ENCODE measurements at regions not wholly inside any gene's neighbourhood (a gene's known extent, or its start where the extent isn't known, plus 50 kb on each side); places are given as distances from the start of the nearest gene placed in this dataset.

DNA sequence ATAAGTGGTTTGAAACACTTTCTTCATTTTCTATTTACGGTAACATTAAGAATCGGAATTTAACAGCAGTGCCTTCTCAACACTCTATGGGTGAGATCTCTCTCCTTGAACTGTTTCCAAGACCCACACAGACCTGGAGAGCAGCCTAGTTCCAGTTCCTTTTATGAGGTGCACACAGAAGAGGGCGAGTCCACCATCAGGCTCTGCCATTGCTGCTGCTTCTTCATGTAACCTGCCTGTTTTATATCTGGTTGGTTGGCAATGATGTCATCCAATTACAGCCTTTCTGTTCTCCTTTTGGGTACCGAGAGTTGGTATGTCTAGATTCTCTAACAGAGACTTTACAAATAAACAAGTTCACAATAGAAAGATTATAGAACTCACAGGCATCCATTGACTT lies 225.7 kb downstream of the UTP18 start:
- DNase-seq: peak in 4 of 56 donors; percentile 4 to 31 (median 8)

DNA sequence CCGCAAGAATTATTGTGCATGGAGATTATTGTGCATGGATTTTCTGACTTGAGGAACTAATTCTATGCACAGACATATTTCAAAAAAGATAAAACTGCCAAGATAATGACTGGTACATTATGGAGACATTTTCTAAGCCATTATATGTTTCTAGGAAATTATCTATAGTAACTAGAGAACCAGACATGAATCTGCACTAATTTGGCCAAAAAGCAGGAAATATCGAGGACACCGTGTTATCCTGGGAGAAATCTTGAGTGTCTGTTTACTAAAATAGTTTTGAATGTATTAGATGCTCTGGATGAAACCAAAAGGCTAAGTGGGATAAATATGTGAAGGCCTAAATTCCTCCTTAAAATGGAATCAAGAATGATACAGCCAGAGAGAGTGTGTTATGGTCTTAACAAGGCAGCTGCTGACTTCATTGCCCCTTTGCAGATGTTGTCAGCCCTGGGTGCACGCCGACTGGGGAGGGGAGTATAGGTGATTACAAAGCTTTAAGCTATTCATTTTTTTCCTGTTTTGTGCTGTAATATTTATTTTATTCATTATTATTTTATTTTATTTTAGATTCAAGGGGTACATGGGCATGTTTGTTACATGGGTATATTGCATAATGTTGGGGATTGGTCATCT lies 226.7 kb downstream of the UTP18 start:
- DNase-seq: no peak

DNA sequence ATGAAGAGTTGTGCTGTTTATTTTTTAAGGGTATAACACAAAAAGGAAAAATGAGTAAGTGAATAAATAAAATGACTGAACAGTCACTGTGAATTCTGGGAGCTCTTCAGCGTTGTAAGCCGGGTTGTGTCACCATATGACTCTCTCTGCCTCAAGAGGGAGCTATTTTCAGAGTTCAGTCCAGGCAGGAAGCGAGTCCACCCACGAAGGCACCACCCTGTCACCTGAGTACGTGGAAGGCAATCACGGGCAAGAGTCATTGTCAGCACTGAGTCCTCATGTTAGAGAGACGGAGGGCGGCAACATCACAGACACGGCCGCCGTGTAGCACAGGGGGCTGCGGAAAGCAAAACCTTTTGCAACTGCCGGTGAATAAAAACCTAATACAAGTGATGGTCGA lies 227.6 kb downstream of the UTP18 start:
- no peak for DNase-seq

DNA sequence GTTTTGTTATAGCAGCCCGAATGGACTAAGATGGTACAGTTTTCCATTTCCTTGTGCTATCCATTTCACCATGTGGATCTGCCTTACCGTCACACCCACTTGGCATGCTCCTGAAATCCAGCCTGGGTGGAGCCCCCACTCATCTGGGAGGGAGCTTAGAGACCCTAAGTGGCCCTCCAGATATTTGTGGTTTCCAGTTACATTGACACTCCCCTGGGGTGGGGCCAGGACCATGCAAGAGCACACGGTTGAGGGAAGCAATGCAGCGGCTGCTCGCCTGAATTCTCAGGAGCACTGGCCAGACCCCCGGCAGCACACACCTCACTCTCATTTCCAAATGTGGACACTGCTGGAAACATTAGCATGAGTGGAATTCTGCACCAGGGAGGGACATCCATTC lies 231.1 kb downstream of the UTP18 start:
- DNase-seq: no peak

DNA sequence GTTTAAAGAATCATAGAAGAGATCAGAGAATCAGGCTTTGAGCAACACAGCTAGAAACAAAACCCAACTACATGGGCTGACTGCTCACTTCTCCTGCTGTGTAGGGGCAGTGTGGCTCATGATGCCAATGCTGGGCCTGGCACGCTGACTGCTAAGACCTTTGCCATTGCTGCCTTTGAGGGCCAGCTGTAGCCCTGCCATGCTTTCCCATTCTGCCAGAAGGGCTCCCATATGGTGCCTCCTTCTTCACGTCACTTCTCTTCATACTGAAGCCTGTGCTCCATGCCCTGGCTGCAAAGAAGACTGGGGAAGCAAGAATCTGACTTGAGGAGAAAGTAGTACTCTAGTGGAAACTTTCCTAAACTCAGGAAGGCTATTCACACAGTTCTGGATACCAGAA lies 232.9 kb downstream of the UTP18 start:
- no peak for DNase-seq

DNA sequence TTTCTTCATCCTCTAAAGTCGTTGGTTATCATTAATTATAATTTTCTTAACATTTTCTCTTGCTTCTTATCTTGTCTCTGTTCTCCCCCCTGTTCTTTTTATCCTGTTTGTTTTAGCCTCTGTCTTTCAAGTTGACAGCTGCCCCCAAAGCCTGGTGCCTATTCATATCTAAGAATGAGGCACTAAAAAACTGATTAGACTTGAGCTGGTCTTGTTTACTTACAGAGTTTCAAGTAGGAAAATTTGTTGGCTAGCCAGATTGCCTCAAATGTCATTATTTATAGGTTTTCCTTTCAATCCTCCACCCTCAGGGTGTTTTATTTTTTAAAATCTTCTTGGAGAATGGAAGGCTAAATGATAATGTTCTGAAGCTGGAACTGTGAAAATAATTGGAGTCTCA lies 236.0 kb downstream of the UTP18 start:
- DNase-seq: no peak

DNA sequence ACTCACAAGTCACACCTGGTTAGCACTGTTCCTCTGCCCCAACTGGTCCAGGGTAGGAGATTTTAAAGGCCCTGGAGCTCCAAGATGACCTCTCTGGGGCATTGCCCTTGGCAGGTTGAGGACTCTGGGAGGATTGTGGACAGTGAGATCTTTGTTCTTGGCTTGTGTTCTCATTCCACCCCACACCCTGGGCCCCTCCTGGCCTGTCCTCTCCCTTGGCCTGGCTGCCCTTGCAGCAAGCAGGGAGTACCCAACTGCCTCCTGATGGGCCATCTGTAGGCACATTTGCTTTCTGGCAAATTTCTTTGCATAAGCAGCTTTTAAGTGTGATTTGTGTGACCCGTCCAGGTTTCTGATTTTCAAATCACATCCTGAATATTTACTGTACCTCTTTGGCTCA lies 239.6 kb downstream of the UTP18 start:
- DNase-seq: peak in 2 of 56 donors; percentile 2 to 15

DNA sequence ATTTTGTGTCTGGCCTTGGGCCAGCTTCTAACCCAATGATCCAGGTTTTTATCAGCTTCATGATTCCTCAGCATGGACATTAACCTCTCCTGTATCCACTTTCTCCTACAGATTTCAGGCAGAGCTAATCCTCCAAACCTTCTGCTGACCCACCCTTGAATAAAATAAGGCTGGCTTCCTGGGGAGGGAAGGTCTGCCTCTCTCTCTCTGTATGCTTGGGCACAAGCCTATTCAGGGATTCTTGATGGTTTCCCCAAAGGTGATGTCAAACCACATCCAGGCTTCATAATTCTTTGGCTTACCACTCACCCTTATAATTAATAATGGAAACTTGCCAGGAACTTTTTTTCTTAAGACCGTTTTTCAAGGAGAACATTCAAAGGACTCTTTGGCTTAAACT lies 240.1 kb downstream of the UTP18 start:
- no peak for DNase-seq

DNA sequence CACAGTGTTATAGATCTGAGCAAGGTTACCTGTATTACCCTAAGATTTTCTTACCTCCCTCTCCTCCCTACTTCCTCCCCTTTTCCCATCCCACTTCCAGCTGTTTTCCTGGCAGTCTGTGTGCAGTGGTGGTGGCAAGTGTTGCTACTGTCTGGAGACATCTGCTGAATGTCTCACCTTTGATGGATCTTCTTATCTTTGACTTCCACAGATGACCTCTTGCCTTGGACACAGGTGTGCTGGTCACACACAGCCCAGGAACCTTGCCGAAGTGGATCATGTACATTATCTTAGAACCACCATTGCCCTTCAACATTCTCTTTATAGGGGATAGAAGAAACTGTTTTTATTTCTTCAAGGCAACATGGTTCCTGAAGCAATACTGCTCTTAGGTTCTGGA lies 245.1 kb downstream of the UTP18 start:
- no peak for DNase-seq

DNA sequence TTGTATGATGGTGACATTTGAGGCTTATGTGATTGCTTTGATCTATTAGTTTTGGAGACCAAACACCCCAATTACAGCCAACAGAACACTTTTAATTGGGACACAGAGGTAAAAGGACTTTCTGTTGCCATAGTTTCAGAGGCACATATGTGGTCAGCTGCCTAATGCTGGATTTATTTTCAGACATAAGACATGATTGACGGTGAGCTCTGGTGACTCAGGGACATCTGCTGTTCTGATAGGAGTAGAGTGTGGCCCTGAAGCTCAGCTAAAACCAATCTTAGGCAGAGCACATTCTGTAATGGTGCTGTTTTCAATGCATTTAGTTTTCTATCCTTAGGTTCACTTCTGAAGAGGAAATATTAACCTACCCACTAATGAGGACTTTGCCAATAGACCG lies 247.1 kb downstream of the UTP18 start:
- DNase-seq: peak in 5 of 56 donors; percentile 6 to 25 (median 12)

DNA sequence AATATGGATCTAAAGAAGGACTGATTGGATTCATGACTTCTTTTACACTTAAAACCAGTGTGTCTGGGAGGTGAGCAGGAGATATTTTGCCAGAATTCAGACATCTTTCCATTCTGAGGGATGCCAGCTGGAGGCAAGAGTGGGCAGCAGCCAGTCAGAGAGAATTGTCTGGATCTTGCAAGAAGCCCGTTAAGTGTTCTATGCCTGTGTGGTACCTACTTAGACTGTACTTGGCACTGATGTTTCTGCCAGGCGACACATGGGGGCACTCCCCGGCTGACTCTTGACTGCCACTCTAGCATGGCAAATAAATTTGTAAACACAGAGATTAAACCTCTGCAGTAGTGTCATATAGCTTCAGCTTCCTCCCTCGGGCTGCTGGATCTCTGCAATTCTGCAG lies 247.7 kb downstream of the UTP18 start:
- DNase-seq: peak in 26 of 56 donors; percentile 3 to 58 (median 18)

DNA sequence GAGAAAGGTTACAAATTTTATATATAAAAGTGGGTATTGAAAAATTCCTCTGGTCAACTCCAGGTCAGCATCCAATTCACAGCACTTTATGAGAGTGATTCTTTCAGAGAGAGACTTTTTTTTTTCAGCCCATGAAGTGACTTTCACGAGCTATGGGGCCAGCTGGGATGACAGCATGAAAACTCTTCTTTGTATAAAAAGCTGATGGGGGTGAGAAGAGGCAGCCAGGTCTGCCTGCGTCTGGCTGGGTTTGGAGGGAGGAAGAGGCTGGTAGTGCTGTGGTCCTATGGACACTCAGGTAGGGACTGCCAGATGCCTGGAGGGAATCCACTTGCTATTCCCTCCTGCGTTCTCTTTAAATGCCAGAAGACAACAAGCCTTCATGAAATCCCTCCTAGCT lies 250.6 kb downstream of the UTP18 start:
- DNase-seq: peak in 9 of 56 donors; percentile 2 to 33 (median 19)

DNA sequence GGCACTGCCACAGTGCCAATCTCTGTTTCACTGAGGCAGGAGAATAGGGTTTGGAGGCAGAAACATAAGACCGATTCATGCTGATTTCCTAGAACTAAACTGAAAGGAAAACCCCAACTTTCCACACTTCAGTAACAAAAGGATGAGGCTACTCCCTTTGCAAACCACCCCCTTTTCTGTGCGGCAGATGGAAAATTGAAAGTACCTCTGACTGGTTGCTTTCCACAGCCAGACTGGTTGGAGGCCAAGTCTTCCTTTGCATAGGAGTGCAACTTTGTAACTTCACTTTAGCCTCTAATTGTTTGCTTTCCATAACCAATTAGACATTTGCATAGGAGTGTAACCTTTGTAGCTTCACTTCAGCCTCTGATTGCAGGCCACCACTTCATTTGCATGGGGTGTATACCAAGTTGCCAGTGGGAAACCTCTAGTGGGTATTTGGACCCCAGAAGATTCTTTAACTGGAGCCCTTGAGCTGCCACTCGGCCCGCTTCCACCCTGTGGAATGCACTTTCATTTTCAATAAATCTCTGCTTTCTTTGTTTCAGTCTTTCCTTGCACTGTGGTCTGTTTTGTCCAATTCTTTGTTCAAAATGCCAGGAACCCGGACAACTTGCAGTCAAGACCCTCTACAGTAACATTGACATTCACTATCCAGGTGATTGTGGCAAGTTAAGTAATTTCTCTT lies 252.0 kb downstream of the UTP18 start:
- DNase-seq: no peak

DNA sequence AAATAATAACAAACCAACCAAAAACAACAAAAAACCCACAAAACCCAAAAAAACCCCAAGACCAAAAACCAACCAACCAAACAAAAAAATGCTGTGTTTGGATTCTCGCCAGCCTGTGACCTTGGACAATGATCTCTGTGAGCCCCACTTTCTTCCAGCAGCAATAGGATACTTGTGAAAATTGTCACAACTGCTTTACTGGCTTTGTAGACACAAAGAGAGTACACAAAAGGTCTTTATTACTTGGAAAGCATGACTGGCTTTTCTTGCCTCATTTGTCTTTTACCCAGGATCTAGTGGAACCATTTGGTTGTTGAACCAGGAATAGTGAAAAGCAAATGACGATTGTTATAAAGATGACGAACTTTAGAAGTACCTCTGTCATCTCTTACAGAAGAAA lies 256.6 kb downstream of the UTP18 start:
- no peak for DNase-seq

DNA sequence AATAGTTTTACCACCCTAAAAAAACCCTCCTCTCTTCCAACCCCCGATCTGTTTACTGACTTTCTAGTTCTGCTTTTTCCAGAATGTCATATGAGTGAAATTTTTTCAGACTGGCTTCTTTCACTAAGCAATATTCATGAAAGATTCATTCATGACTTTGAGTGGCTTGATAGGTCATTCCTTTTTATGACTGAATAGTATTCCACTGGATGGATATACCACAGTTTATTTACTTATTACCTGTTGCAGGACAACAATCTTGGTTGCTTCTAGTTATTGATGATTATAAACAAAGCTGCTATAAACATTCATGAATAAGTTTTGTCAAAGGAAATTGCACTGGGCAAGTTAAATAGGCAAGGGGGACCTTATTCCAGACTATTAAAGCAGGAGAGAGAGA lies 264.2 kb downstream of the UTP18 start:
- no peak for DNase-seq

DNA sequence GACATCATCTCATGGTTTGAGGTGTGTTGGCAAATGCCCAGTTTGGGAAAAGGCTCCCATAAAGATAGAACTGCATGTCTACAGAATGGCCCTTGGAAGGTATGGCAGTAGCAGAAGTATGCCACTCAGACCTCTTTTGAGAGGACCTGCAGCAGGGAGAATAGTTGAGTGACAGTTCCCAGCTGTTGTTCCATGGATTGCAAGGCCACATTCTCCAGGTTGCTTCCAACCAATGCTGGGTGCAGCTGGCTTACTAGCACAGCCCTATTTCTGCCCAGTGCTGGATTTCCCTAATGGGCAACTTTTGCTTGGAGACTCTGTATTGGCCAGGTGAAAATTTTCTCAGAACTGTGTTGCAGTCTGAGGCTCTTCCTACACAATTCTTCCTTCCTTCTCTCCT lies 266.2 kb downstream of the UTP18 start:
- DNase-seq: no peak

DNA sequence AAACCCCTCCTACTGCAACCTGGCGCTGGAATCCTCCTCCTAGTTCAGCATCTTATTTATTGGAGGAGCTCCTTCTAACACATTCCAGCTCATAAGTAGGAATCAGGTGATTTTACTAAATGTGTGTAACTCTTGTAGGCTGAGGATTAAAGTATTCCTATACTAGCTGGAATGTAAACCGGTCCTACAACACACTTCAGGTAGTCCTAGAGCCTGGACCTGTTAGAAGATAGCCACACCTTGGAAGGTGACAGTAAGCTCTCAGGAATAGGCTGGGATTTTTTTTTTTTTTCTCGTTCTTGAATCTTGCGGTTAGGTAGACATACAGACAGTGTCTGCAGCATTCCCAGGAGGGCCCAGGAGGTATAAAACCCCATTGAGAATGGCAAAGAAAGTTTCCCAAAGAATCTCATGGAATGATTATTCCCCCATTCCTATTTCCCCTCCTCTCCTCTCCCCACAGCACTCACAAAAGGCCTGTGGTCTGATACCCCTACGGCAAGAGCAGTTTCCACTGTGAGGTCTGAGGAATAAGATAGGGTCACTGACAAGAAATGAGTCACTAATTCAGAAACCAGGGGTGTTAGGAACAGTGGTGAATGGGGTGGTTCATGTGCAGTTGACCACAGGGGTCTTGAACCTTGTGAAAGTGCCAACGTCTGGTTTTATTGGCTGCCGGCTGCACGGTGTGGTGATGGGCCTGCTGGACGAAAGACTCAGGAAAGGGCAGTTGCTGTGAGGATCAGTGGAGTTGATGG lies 267.1 kb downstream of the UTP18 start:
- DNase-seq: no peak

DNA sequence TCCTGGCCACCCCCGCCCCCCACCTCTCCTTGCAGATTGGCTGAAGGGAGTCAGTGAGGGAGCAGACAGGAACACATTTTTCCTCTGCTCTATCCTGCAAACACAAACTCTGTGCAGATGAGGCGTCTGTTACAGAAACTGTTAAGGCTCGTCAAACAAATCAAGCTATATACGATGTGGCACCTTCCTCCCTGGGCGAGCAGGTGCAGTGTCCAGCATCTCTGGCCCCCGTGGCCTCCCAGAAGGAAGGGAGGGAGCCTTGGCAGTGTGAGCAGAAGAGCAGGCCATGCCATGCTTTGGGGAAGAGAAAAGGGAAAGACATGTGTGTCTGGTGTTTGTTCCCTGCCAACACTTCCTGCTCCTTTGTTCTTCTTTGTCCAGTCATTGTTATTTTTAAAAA lies 267.8 kb downstream of the UTP18 start:
- no peak for DNase-seq

DNA sequence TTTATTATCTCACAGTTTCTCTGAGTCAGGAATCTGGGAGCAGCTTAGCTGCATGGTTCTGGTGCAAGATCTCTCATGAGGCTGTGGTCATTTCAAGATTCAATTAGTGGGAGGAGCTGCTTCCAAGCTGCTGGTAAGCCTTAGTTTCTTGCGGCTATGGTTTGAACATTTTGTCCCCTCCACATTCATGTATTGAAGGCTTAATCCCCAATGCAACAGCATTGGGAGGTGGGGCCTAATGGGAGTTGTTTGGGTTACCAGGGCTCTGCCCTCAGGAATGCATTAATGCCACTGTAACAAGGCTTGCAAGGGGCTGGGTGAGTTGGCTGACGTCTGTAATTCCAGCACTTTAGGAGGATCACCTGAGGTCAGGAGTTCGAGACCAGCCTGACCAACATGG lies 272.9 kb downstream of the UTP18 start:
- no peak for DNase-seq

DNA sequence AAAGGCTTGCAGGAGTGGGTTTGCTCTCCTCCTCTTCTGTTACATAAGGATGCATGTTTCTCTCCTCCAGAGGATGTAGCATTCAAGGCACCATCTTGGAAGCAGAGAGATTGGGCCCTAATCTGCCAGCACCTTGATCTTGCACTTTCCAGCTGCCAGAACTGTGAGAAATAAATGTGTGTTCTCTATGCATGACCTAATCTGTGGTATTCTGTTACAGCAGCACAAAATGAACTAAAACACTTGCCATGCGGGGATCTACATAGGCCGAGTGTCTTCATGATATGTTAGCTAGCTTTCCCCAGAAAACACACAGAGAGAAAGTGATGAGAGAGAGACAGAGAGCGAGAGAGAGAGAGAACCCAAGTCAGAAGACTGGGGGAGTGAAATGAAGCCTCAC lies 273.5 kb downstream of the UTP18 start:
- DNase-seq: no peak

DNA sequence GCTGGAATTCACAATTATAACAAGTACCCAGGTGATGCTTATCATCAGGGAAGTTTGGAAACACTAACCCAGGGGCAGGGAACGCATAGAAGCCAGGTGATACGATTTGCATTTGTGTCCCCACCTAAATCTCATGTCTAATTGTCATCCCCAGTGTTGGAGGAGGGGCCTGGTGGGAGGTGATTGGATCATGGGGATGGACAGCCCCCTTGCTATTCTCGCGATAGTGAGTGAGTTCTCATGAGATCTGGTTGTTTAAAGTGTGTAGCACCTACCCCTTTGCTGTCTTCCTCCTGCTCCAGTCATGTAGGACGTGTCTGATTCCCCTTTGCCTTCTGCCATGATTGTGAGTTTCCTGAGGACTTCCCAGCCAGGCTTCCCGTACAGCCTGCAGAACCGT lies 276.3 kb downstream of the UTP18 start:
- DNase-seq: no peak

DNA sequence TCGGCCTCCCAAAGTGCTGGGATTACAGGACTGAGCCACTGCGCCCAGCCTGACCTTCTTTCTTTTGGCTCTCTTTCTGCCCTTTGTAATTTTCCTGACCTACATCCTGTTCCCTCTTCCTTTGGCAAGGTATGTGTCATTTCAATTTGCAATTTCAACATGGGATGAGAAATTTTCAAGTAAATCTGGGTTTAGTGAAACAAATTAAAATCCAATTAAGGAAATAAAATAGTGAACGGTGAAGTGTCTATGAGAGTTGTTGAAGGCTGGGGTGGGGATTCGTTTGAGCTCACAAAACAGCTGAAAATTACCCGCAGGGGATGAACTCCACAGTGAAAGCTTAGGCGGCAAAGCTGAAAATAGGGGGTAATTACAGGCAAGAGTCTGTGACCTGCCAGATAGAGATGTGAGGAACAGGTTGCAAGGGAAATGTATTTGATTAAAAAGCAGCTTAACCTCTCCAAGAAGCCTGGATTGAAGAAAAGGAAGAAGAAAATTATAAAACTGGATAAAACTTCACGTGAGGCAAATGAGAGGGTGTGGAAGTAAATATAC lies 277.7 kb downstream of the UTP18 start:
- DNase-seq: no peak

Data from amygdala (tissue), 56 donors.